Endothelial cell (in vitro differentiated cells): ENCODE measurements at regions not wholly inside any gene's neighbourhood (a gene's known extent, or its start where the extent isn't known, plus 50 kb on each side); places are given as distances from the start of the nearest gene placed in this dataset.

ENCODE experiments used
- DNase-seq: peaks from one replicate; pipeline ENCODE4 v3.0.0; 2021; ENCODE audit warnings: low spot score
- H3K27ac Mint-ChIP-seq: one replicate; pipeline ENCODE4 v1.8.0; 2021; ENCODE audit warnings: mixed read lengths, inconsistent platforms; ENCODE audit not compliant: unreplicated experiment
- H3K27me3 Mint-ChIP-seq: one replicate; pipeline ENCODE4 v1.8.0; 2021; ENCODE audit warnings: mild to moderate bottlenecking, moderate library complexity, mixed read lengths, inconsistent platforms; ENCODE audit not compliant: unreplicated experiment
- H3K36me3 Mint-ChIP-seq: one replicate; pipeline ENCODE4 v1.8.0; 2021; ENCODE audit warnings: mild to moderate bottlenecking, low read depth, mixed read lengths, inconsistent platforms; ENCODE audit not compliant: unreplicated experiment
- H3K4me1 Mint-ChIP-seq: one replicate; pipeline ENCODE4 v1.8.0; 2021; ENCODE audit warnings: mild to moderate bottlenecking, mixed read lengths, inconsistent platforms; ENCODE audit not compliant: unreplicated experiment
- H3K4me3 Mint-ChIP-seq: one replicate; pipeline ENCODE4 v1.8.0; 2021; ENCODE audit warnings: mild to moderate bottlenecking, mixed read lengths, inconsistent platforms; ENCODE audit not compliant: unreplicated experiment
- H3K9me3 Mint-ChIP-seq: one replicate; pipeline ENCODE4 v1.8.0; 2021; ENCODE audit warnings: mixed read lengths, inconsistent platforms; ENCODE audit not compliant: unreplicated experiment
- CTCF ChIP-seq: fragments of 200-600 bp; sonication (generic); IDR thresholded peaks from one replicate; pipeline ENCODE4 v1.5.0; 2021; ENCODE audit warnings: antibody characterized with exemption; ENCODE audit not compliant: unreplicated experiment

GRCh38 chr6:16849988-16850680, 88.9 kb upstream of the ATXN1 start:
- Mint-ChIP-seq H3K4me3 (no peak overlapping the region), H3K36me3 (no peaks in the 10 kb centered on the region), H3K9me3 (no peaks in the 10 kb centered on the region), H3K27ac (peak overlapping the region; percentile 45), H3K27me3 (no peaks in the 10 kb centered on the region), H3K4me1 (peaks cover 33% of the 10 kb centered on the region)
- no peak for DNase-seq
- TF ChIP-seq CTCF, result no peak

- H3K27me3 Mint-ChIP-seq, result peaks cover under 1% of the 10 kb centered on the region
- DNase-seq, result no peak
- H3K27ac Mint-ChIP-seq, result no peak overlapping the region
- H3K4me1 Mint-ChIP-seq, result peaks cover 33% of the 10 kb centered on the region
- no peaks in the 10 kb centered on the region for H3K36me3 Mint-ChIP-seq
- H3K9me3 Mint-ChIP-seq, result no peaks in the 10 kb centered on the region
- TF ChIP-seq CTCF, result no peak
- H3K4me3 Mint-ChIP-seq, result no peak overlapping the region
Observed at GRCh38 chr6:16849280-16849987, 88.2 kb upstream of the ATXN1 start.

- no peaks in the 10 kb centered on the region for H3K36me3 Mint-ChIP-seq
- no peak for TF ChIP-seq CTCF
- no peaks in the 10 kb centered on the region for H3K9me3 Mint-ChIP-seq
- no peak overlapping the region for H3K27ac Mint-ChIP-seq
- peaks cover 27% of the 10 kb centered on the region for H3K4me1 Mint-ChIP-seq
- H3K27me3 Mint-ChIP-seq, result peaks cover 2% of the 10 kb centered on the region
- no peak for DNase-seq
- H3K4me3 Mint-ChIP-seq, result no peak overlapping the region
Observed at GRCh38 chr6:16846399-16846778, 85.1 kb upstream of the ATXN1 start.

- TF ChIP-seq CTCF, result no peak
Observed at GRCh38 chr6:16844183-16844582, 82.9 kb upstream of the ATXN1 start.

GRCh38 chr6:16842676-16843075, 81.4 kb upstream of the ATXN1 start:
- no peak for TF ChIP-seq CTCF
- Mint-ChIP-seq H3K27ac (no peak overlapping the region), H3K9me3 (no peaks in the 10 kb centered on the region), H3K36me3 (no peaks in the 10 kb centered on the region), H3K4me3 (no peak overlapping the region), H3K4me1 (peaks cover 14% of the 10 kb centered on the region), H3K27me3 (peaks cover 2% of the 10 kb centered on the region)
- DNase-seq, result no peak

More at GRCh38 chr6:16844183-16844582, 82.9 kb upstream of the ATXN1 start:
- Mint-ChIP-seq H3K27me3 (peaks cover 2% of the 10 kb centered on the region), H3K4me1 (peaks cover 19% of the 10 kb centered on the region), H3K4me3 (no peak overlapping the region), H3K27ac (no peak overlapping the region), H3K36me3 (no peaks in the 10 kb centered on the region), H3K9me3 (no peaks in the 10 kb centered on the region)
- DNase-seq, result no peak
